NCI-H82 treated with DMSO at 0.1 percent for 48 hours (cell line): ENCODE measurements at regions not wholly inside any gene's neighbourhood (a gene's known extent, or its start where the extent isn't known, plus 50 kb on each side); places are given as distances from the start of the nearest gene placed in this dataset.

Experiments
- DNase-seq: peaks from one replicate; lab custom pipeline; 2025; ENCODE audit not compliant: unreplicated experiment; lab: John Stamatoyannopoulos, UW

DNA sequence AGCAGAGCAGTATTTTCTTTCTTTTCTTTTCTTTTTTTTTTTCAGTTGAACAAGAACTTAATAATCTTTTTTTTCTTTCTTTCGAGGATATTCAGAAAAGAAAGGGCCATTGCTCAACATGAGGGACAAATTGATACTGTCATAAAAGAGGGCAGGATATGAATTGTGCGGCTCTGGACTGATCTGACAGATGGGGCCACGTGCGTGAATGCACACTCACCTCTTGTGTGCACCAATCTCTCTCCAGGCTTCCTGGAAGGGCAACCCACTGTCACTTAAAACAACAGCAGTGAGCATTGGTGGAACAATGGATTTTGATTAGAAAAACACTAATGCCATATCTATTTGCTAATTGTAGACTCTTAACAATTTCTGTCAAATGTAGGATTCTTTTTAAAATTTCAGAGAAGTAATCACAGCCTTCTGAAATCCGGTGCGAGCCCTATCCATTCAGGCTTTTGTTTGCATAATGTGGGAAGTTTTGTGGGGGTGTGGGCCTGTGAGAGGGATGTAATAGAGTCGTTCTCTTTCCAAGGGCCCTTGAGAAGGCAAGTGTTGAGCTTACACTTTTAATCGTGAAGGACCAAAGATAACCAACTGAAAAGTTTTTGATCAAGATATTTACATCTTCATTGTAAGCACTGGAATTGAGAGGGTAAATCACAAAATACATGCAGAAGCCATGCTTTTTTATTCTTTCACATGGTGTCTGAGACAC, 298.8 kb downstream of the SP3 start:
- no peak for DNase-seq

DNA sequence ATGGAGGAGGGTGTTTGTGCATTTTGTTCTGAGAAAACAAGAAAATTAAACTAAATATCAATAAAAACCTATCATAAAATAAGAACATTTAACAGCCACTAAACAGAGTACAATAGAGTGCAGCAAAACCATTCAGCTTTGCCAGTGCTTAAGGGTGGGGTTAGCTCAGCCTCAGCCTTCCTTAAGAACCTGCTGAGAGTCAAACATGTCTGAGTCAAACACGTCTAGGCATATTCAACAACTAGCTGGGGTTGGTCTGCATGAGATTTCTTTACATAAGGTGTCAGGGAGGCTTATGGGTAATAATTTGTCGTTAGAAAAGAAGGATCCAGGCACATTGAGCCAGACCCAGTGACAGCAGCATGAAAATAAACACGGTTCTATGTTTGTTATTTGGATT, 298.2 kb downstream of the SP3 start:
- DNase-seq, result no peak

DNA sequence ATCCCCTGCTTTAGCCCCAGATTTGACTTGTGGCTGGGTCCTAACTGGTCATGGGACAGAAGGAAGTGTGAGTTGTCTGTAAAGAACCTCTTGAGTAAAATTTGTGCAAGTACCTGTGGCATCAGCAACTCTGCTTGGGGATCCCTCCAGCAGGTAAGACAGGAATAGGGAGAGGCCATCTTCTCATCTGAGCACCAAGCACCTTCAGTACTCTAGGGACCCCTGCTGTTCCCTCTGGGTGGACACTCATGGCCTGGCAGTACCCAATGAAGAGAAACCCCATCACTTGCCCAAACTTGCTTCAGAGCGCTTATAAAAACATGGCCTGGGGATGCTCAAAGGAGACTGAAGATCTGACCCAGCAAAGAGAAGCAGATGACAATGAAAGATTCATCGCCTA, 297.8 kb downstream of the SP3 start:
- DNase-seq, result peak; percentile 37

DNA sequence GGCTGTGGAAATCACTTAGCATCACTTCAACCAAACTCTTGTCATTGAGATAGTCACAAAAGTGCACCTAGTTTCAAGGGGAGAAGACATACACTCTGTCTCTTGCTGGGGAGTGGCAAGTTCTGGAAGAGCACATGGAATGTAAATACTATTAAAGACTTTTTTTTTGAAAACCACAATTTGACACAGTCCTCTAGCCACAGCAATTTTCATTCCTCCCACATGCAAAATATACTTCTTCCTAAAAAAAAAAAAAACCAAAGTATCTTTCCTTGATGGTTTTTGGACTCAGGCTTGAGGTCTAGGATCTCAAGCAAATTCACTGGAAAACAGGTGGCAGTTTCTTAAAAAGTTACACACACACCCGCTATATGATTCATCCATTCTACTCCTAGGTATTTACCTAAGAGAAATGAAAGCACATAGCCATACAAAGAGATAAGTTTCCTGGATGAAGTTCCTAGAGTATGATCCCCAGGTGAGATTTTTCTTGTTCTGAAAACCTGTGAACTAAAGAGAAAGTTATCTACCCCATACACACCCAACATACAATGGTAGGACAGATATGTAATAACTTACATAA, 295.8 kb downstream of the SP3 start:
- DNase-seq, result no peak

DNA sequence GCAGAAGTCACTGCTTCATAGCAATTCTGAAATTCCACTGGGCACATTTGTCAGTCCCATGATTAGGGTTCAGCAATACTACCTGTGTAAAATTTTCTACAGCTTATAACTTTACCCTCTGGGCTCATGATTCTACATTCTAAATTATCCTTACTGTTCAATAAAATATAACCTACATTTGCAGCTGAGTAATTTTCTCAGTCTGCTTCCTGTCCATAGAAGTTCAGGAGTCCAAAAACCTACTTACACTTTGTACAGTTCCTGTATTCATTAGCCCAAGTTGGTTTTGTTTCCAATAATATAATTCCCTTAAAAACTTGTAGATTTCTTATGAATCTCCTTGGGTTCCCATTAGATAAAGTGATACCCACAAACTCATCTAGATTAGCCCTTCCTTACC, 295.3 kb downstream of the SP3 start:
- no peak for DNase-seq

DNA sequence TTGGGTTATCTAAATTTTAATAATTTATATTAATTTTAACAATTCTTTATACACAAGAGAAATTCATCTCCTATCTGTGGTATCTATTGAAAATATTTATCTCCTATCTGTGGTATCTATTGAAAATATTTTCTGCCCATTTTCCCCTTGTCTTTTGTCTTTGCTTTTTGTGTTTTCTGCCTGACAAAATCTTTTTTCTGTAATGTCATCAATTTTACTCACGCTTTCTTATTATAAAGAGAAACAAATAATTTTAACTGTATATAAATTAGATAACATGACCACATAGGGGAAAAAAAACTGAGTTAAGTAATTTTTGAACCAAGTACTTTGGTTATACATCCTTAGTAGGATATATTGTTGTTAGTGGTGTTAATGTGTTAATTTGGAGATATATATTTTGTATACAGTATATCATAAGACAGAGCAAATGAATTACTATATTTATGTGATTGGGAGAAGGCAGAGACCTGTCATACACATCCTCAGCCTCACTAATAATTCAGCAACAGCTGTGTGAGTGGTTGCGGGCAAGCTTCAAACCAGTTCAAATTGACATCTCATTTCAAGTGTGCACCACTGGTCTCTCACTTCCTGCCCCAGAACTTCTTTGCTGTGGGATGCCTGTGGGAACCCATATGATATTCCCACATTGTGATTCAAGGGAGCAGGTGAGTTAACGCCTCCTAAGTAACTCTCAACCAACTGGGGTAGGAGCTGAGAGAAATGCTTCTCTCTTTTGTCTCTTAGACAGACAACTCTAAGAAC, 292.4 kb downstream of the SP3 start:
- no peak for DNase-seq

DNA sequence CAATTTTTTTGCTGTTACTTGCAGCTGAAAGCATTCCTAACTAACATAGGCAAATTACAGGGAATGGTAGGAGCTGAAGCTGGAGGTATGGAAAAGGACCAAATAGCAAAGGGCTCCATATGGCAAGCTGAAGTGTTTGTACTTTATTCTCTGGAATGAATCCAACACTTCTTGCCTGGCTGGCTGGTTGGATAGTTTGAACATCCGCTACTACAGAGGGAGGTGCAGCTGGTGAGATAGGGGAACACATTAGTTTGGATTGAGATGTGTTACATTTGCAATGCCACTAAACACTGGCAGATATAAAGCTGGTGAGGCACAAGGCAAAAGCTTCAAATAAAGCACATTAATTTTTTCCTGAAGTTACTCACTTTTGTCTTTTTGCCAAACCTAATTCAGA, 291.5 kb downstream of the SP3 start:
- no peak for DNase-seq

DNA sequence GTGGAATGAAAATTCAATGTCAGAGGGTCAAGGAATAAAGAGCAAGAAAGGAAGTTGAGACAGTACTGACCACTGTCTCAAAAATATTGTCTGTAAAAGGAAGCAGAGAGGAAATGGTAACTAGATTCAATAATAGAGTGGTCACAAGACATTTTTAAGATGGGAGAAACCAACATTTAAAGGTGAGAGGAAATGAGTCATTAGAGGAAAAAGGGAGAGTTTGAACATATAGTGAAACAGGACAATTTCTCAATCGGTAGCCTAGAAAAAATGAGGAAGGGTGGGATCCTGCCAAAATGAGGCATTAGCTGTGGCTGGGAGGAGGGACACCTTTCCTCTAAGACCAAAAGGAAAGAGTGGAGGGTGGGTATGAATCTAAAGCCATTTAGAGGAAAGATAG, 288.5 kb downstream of the SP3 start:
- no peak for DNase-seq

DNA sequence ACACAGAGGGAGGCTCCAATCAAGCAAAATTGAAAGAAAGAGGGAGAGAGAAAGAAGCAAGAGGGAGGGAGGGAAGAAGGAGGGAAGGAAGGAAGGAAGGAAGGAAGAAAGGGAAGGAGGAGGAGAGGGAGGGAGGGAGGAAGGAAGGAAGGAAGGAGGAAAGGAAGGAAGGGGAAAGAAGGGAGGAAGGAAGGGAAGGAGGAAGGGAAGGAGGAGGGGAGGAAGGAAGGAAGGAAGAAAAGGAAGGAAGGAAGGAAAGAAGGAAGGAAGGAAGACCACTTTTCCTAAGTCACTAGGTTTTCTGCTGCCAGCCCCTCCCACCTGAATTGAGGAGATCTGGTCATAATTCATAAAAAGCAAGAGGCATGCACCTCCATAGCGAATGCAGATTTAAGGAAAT, 287.0 kb downstream of the SP3 start:
- no peak for DNase-seq

DNA sequence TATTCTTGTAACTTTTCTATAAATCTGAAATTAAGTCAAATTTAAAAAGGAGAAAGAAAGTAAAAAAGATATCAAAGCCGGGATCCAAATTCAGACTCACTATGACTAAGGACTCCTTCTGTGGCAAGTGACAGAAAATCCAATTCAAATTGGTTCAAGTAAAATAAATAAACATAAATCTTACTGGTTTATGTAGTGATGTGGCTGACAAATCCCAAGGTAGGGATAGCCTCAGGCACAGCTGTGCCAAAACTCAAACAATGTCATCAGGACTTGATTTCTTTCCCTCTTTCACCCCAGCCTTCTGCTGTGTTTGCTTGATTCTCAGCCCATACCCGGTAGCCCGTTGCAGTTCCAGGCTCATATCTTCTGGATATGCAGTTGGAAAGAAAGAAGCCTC, 284.6 kb downstream of the SP3 start:
- no peak for DNase-seq

DNA sequence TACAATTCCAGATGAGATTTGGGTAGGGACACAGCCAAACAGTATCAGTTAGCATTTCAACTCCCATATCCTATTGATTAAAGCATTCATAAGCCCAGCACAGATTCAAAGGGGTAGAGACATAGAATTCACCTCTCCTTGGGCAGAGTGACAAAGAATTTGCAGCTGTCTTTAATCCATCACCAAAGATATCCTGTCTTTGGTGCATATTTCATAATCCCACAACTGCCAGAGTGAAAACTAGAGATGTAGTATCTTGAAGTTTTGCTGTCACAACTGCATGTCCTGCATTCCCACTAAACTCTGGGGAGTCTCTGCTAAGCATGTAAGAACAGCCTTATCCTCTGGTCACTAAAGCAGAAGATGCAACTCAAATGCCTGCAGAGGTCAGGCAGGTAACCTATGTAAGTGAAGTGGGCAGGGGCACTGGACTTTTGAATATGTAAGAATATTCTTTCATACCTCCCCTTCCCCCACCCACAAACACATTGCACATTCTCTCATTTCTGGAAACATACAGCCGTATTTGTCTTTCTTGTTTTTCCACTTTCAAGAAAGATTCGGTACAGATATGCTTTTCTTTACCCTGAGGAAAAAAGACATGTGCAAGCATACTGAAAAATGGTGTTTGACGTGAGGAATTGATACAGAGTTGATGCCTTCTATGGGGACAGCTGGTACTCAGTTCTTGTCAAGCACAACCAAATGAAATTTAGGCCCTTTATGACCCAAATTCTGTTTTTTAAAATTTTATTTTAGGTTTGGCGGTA, 283.1 kb downstream of the SP3 start:
- no peak for DNase-seq

DNA sequence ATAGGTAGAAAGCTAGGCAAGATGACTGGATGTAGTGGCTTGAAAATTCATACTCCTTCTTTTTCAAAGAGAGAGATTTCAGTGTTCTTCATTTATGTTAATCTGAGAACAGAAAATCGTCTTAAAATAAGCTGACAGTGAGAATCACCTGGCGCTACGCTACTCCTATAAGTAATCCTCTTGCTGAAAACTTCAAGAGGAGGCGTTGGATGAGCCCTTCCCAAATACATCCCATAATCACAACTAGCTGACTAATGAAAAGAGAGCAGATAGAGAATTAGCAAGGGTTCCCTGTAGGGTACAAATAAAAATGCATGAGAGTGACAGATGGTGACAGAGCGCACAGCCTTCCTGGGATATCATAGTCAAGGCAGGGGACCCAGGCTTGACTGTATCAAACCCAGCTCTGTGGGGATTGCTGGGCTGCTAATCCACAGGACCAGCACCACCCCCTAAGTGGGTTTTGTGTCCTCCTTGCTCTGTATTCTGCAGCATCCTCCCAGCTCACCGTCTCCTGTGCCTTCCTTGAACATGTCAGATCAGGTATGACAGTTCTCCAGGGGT, 280.2 kb downstream of the SP3 start:
- peak; percentile 99 for DNase-seq

DNA sequence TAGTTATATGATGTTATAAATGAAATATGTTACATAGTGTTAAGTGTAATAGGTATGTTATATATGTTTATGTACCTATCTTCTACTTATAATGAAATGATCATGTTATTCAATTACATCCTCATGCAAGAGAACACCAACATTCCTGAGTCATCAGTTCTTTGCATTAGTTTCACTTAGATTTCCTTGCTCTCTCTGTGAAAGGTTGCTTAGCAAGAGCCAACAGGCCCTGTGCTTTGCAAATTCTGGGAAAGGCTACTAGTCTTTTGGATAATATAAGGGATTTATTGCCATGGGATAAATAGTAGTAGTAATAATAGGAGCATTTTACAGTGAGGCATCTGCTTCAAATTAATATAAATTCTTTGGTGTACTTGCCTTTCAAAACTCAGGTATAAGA, 274.8 kb downstream of the SP3 start:
- DNase-seq, result no peak

DNA sequence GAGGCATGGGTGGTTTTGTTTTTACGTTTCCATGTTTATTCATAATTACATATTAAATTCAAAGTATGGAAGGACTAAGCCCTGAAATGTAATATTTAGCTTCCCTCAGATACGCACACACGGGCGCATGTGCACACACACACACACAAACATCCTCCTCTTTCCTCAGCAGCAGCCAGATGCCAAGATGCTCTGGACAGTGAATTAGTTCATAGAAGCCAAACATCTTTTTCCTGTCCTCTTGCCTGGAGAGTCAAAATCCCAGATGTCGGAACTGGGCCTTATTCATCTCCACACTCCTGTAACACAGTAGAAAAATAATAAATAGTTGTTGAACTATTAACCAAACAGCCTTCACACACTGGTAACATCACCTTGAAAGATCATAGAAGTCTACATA, 273.1 kb downstream of the SP3 start:
- DNase-seq, result no peak

DNA sequence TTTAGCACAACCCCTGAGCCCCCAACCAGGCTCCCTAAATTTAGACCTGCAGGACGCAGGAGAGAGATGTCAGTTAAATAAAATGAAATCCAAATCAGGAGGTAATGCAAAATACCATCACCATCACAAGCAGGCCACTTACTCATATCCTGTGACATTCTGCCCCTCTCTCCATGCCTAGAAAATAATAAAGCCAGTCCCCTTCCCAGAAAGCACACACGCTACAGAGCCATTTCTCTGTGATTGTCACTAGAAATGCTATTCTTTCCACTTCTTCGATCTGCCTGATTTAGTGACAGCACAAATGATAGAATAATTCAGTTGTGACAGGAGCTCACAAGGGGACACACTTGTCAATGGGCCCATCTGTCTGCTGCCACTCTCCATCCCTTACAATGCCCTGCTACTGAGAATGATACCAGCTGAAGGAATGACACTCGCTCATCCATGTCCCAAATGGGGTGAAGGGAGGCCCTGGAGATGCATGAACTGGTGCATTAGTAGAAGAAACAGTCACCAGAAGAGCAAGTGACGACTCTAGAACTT, 272.1 kb downstream of the SP3 start:
- DNase-seq, result no peak

DNA sequence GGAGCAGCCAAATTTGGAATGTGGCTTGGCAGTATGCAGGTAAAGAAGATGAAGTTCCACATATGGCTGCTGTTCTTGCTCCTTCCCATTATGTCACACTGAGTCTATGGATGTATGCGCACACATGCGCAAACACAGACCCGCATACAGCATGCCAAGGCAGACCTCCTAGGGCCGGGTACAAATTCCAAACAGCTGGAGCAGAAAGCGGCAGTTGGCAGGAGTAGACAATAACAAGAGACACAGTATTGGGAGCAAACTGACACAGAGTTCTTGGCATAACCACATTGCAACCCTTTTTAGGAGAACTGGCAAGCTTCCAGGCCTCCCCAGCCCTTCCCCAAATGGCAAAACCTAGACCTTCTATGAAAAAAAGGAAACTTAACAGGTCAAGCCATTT, 268.9 kb downstream of the SP3 start:
- DNase-seq, result no peak

DNA sequence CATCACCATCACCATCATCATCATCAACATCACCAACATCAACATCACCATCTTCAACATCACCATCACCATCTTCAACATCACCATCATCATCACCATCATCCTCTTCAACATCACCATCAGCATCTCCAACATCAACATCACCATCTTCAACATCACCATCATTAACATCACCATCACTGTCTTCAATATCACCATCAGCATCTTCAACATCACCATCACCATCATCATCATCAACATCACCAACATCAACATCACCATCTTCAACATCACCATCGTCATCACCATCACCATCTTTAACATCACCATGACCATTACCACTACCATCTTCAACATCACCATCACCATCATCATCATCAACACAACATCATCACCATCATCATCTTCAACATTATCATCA, 267.2 kb downstream of the SP3 start:
- DNase-seq, result no peak

DNA sequence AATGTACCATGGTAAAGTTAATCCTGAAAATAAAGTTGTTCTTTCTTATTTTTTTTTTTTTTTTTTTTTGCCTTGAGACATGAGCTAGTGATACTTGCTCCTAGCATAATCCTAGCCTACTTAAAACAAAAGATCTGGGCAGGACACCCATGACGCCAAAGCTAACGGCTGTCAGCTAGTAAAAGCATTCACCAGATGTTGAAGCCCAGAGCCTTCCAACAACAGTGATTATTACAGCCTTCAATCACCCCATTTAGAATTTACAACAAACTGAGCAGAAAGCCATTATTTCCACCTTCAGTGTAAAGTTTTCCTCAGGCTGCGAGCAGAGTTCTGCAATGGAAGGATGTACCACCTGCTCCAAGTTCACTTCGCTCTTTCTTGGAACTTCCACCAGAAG, 259.5 kb downstream of the SP3 start:
- DNase-seq, result no peak

DNA sequence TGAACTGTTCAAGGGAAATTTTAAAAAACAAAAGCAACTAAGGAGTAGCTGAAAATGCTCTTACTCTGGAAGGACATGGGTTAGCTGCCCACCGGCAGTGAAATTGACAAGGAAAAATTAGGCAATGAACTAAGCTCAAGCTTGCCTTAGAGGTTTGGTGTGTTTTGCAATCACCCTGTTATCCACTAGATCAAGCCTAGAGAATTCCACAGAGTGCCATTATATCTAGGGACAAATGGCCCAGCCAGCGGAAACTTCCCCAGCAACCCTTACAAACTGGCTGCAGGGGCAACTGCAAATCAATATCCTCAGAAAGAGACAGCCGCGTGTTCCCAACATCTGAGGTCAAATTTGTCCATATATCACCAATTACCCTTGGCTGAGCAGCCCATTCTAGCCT, 258.2 kb downstream of the SP3 start:
- DNase-seq, result no peak

DNA sequence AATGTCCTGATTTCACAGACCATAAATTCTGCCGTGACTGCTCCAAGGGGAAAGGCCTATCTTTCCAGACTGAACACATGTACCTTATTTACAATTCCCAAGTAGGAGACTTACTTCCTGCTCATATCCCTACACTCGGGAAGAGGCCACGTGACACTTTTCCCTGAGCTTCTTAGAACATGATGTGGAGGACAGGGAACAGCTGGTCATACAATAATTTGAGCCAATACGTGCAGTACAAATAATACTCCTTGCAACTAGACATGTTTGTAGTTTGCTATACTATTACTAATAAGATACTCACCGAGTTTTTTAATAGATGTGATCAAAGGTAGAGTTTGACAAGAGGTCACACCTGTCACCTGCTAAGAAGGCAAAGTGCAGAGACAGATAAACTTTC, 256.4 kb downstream of the SP3 start:
- DNase-seq, result no peak

DNA sequence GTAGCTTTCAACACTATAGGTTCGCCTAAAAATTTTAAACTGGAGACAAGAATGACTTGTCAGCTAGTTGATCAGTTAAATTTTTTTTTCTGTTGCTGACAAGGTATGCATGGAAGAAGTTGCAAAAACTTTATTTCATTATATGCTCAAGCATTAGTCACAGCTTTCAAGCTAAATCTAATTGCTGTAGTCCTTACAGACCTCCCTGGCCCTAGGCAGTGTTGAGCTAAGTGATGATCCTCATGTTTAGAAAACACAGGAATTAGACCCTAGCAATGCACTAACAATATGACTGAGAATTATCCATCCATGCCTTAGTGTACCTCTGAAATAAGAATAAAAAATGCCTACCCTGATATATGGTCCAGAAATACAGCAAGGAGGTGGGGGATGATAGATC, 253.4 kb downstream of the SP3 start:
- DNase-seq, result no peak
